Suprapubic skin (tissue), 4 donors: ENCODE measurements at regions not wholly inside any gene's neighbourhood (a gene's known extent, or its start where the extent isn't known, plus 50 kb on each side); places are given as distances from the start of the nearest gene placed in this dataset.

Experiments used
- CTCF ChIP-seq, 2 donors: fragments of 200-600 bp in 1 of 2; fragments of 450-650 bp in 1 of 2; sonication (generic) in 1 of 2; IDR thresholded peaks; one replicate each; pipeline ENCODE4 v1.5.1; 2016 to 2019; ENCODE audit warnings: antibody characterized with exemption in 2 of 2, mild to moderate bottlenecking in 1 of 2, moderate library complexity in 1 of 2
- EP300 ChIP-seq: sonication (generic); formaldehyde crosslinking; IDR thresholded peaks from one replicate; pipeline ENCODE4 v1.6.1; 2017; ENCODE audit warnings: antibody characterized with exemption
- POLR2A ChIP-seq, 2 donors: fragments of 450-650 bp; IDR thresholded peaks; one replicate each; pipeline ENCODE4 v1.6.1; 2017; ENCODE audit warnings: antibody characterized with exemption in 2 of 2, mild to moderate bottlenecking in 2 of 2, moderate library complexity in 2 of 2
- POLR2AphosphoS5 ChIP-seq, 3 donors: sonication (generic); formaldehyde crosslinking; IDR thresholded peaks; one replicate each; pipeline ENCODE4 v1.6.1; 2017; ENCODE audit warnings: antibody characterized with exemption in 3 of 3

- TF ChIP-seq EP300 (no peak), CTCF (IDR thresholded peaks at IDR 0.05) (no peak), POLR2A (IDR thresholded peaks at IDR 0.05) (no peak), POLR2AphosphoS5 (IDR thresholded peaks at IDR 0.05) (no peak)
Observed at GRCh38 chr1:25062621-25063255, 132.7 kb upstream of the RUNX3 start.
